Fibroblast of skin of left quadriceps (primary cell): ENCODE measurements at regions not wholly inside any gene's neighbourhood (a gene's known extent, or its start where the extent isn't known, plus 50 kb on each side); places are given as distances from the start of the nearest gene placed in this dataset.
"Not testable (repeated sequence)": the region's sequence is repeated elsewhere in the genome, so short reads cannot be mapped to it uniquely, and the experiment has no call there.

Source experiments
- DNase-seq, 2 experiments: peaks; one replicate each; pipeline ENCODE4 v3.0.0-alpha.2; 2013; ENCODE audit warnings: low read depth in 2 of 2

- peak; percentile 19 to 23 for DNase-seq
Observed at GRCh38 chr4:77220828-77221613, 64.0 kb downstream of the CCNG2 start.

- no peak for DNase-seq
Observed at GRCh38 chr4:77225022-77225421, 68.0 kb downstream of the CCNG2 start.

GRCh38 chr4:77226939-77227705 lies 70.1 kb downstream of the CCNG2 start:
- DNase-seq: no peak

- no peak for DNase-seq
Observed at GRCh38 chr4:77229433-77229832, 72.4 kb downstream of the CCNG2 start.

GRCh38 chr4:77232653-77233052 lies 75.6 kb downstream of the CCNG2 start:
- DNase-seq: no peak

- DNase-seq: no peak
Observed at GRCh38 chr4:77235289-77235854, 78.4 kb downstream of the CCNG2 start.

GRCh38 chr4:77236806-77237205 lies 79.8 kb downstream of the CCNG2 start:
- DNase-seq: no peak

GRCh38 chr4:77240469-77241066 lies 83.6 kb downstream of the CCNG2 start:
- peak; percentile 19 to 28 for DNase-seq

- DNase-seq: no peak
Observed at GRCh38 chr4:77248805-77249204, 91.8 kb downstream of the CCNG2 start.

- DNase-seq: no peak
Observed at GRCh38 chr4:77251751-77252150, 94.7 kb downstream of the CCNG2 start.

- no peak for DNase-seq
Observed at GRCh38 chr4:77263247-77263646, 106.2 kb downstream of the CCNG2 start.

GRCh38 chr4:77263976-77264375 lies 107.0 kb downstream of the CCNG2 start:
- not testable (repeated sequence) for DNase-seq

GRCh38 chr4:77264826-77265225 lies 107.8 kb downstream of the CCNG2 start:
- no peak for DNase-seq

GRCh38 chr4:77268108-77268507 lies 111.1 kb downstream of the CCNG2 start:
- DNase-seq: no peak

GRCh38 chr4:77269505-77269904 lies 112.5 kb downstream of the CCNG2 start:
- DNase-seq: no peak

- DNase-seq: no peak
Observed at GRCh38 chr4:77273412-77273811, 116.4 kb downstream of the CCNG2 start.

- not testable (repeated sequence) for DNase-seq
Observed at GRCh38 chr4:77279114-77279513, 122.1 kb downstream of the CCNG2 start.

GRCh38 chr4:77282305-77282704 lies 125.3 kb downstream of the CCNG2 start:
- no peak for DNase-seq

GRCh38 chr4:77284036-77284435 lies 127.0 kb downstream of the CCNG2 start:
- no peak for DNase-seq

- DNase-seq: no peak
Observed at GRCh38 chr4:77286906-77287305, 129.9 kb downstream of the CCNG2 start.

GRCh38 chr4:77293426-77293825 lies 136.4 kb downstream of the CCNG2 start:
- DNase-seq: no peak

- not testable (repeated sequence) for DNase-seq
Observed at GRCh38 chr4:77300996-77301395, 144.0 kb downstream of the CCNG2 start.
